ENCODE measurements at regions not wholly inside any gene's neighbourhood (a gene's known extent, or its start where the extent isn't known, plus 50 kb on each side); places are given as distances from the start of the nearest gene placed in this dataset.

- POLR2A ChIA-PET = no interaction called here
- ATAC-seq = no peak
- no peaks in the 10 kb centered on the region for H4K20me1 ChIP-seq (ENCODE audit: insufficient read depth)
Observed at GRCh38 chr1:184911830-184912229, 62.5 kb downstream of the NIBAN1 start.

GRCh38 chr1:184911103-184911745 lies 63.1 kb downstream of the NIBAN1 start:
- H3K9ac ChIP-seq (ENCODE audit: low read length) = no peak overlapping the region
- H3K36me3 ChIP-seq (ENCODE audit: control insufficient read depth in 1 of 2, insufficient read depth in 2 of 2, low read length in 2 of 2) = no peaks in the 10 kb centered on the region
- ATAC-seq (no peak), DNase-seq (ENCODE audit: low read depth, low spot score) (no peak)
- H3K27ac ChIP-seq (ENCODE audit: low read depth, low read length) = no peak overlapping the region
- no peak overlapping the region for H3K4me3 ChIP-seq (replicated peaks in 1 of 2; ENCODE audit: low read depth in 1 of 2, low read length in 2 of 2)
- H2AFZ ChIP-seq (ENCODE audit: low read depth, low read length, poor library complexity, severe bottlenecking) = no peak overlapping the region
- no peak for TF ChIP-seq EGR1 (IDR thresholded peaks at IDR 0.05; ENCODE audit: low read depth)
- TF ChIP-seq SIN3A (IDR thresholded peaks at IDR 0.05; ENCODE audit: low read depth) = no peak
- no peak for TF ChIP-seq REST (IDR thresholded peaks at IDR 0.05; ENCODE audit: low read depth)
- no peak for TF ChIP-seq ZNF274 (IDR thresholded peaks at IDR 0.05; ENCODE audit: low read depth, low read length)
- TF ChIP-seq CBX3 (IDR thresholded peaks at IDR 0.05; ENCODE audit: low read depth) = no peak
- TF ChIP-seq ELF1 (IDR thresholded peaks at IDR 0.05; ENCODE audit: borderline replicate concordance, low read depth) = no peak
- TF ChIP-seq EZH2 (IDR thresholded peaks at IDR 0.05) = no peak
- TF ChIP-seq CTCF (IDR thresholded peaks at IDR 0.05 in 2 of 3, conservative IDR thresholded peaks at IDR 0.05 in 1 of 3; ENCODE audit: borderline replicate concordance in 1 of 3, insufficient read depth in 1 of 3, low read depth in 2 of 3, low read length in 2 of 3) = no peak
- TF ChIP-seq POLR2A (IDR thresholded peaks at IDR 0.05; ENCODE audit: borderline replicate concordance, extremely low read depth, insufficient read depth, insufficient read length) = no peak
- TF ChIP-seq SRF (IDR thresholded peaks at IDR 0.05; ENCODE audit: low read depth) = no peak
- no peak for TF ChIP-seq JUND (IDR thresholded peaks at IDR 0.05)
- ChIA-PET CTCF (no interaction called here), RAD21 (ENCODE audit: low non-redundant PET in 1 of 2, low total read pairs in 2 of 2, uncharacterized antibody in 2 of 2, unreplicated experiment in 2 of 2) (no interaction called here), POLR2A (no interaction called here)
- H3K4me1 ChIP-seq (ENCODE audit: control insufficient read depth in 1 of 2, insufficient read depth in 2 of 2, low read length in 2 of 2) = no peaks in the 10 kb centered on the region
- H3K9me2 ChIP-seq (ENCODE audit: insufficient read depth) = no peaks in the 10 kb centered on the region
- no peak overlapping the region for H3K4me2 ChIP-seq (ENCODE audit: low read length)
- H4K20me1 ChIP-seq (ENCODE audit: insufficient read depth) = no peaks in the 10 kb centered on the region
- no peaks in the 10 kb centered on the region for H3K9me3 ChIP-seq (ENCODE audit: control insufficient read depth in 1 of 2, insufficient read depth in 1 of 2, low read depth in 1 of 2, low read length in 2 of 2)
- H3K79me2 ChIP-seq (ENCODE audit: insufficient read depth, low read length) = no peaks in the 10 kb centered on the region
- no TSS peak for BruUV-seq (replicated peaks)
- H3K27me3 ChIP-seq (ENCODE audit: insufficient read depth, low read length) = no peaks in the 10 kb centered on the region
- intact Hi-C loops (cut with micrococcal nuclease) = no loop called here

More at GRCh38 chr1:184911830-184912229, 62.5 kb downstream of the NIBAN1 start:
- no peaks in the 10 kb centered on the region for H3K36me3 ChIP-seq (ENCODE audit: control insufficient read depth in 1 of 2, insufficient read depth in 2 of 2, low read length in 2 of 2)
- TF ChIP-seq EZH2phosphoT487 (IDR thresholded peaks at IDR 0.05; ENCODE audit: borderline replicate concordance) (no peak), SRF (IDR thresholded peaks at IDR 0.05; ENCODE audit: low read depth) (no peak), RAD21 (IDR thresholded peaks at IDR 0.05; ENCODE audit: low read depth) (no peak), ATF3 (IDR thresholded peaks at IDR 0.05) (no peak), EZH2 (IDR thresholded peaks at IDR 0.05) (no peak), ELF1 (IDR thresholded peaks at IDR 0.05; ENCODE audit: borderline replicate concordance, low read depth) (no peak), ZFX (IDR thresholded peaks at IDR 0.05) (no peak), POLR2A (IDR thresholded peaks at IDR 0.05; ENCODE audit: borderline replicate concordance, extremely low read depth, insufficient read depth, insufficient read length) (no peak), TCF7L2 (IDR thresholded peaks at IDR 0.05; ENCODE audit: borderline replicate concordance, extremely low read depth, insufficient read depth, insufficient read length) (no peak), ZNF274 (IDR thresholded peaks at IDR 0.05; ENCODE audit: low read depth, low read length) (no peak), CEBPB (IDR thresholded peaks at IDR 0.05; ENCODE audit: low read depth) (no peak), EGR1 (IDR thresholded peaks at IDR 0.05; ENCODE audit: low read depth) (no peak)
- no peaks in the 10 kb centered on the region for H3K4me1 ChIP-seq (ENCODE audit: control insufficient read depth in 1 of 2, insufficient read depth in 2 of 2, low read length in 2 of 2)
- H2AFZ ChIP-seq (ENCODE audit: low read depth, low read length, poor library complexity, severe bottlenecking) = no peak overlapping the region
- H3K4me3 ChIP-seq (replicated peaks in 1 of 2; ENCODE audit: low read depth in 1 of 2, low read length in 2 of 2) = no peak overlapping the region
- CTCF ChIA-PET = no interaction called here
- RAD21 ChIA-PET (ENCODE audit: low non-redundant PET in 1 of 2, low total read pairs in 2 of 2, uncharacterized antibody in 2 of 2, unreplicated experiment in 2 of 2) = no interaction called here
- no peaks in the 10 kb centered on the region for H3K9me3 ChIP-seq (ENCODE audit: control insufficient read depth in 1 of 2, insufficient read depth in 1 of 2, low read depth in 1 of 2, low read length in 2 of 2)
- H3K27me3 ChIP-seq (ENCODE audit: insufficient read depth, low read length) = no peaks in the 10 kb centered on the region
- no peak overlapping the region for H3K9ac ChIP-seq (ENCODE audit: low read length)
- DNase-seq (ENCODE audit: low read depth, low spot score) = no peak
- intact Hi-C loops (cut with micrococcal nuclease) = no loop called here
- no peaks in the 10 kb centered on the region for H3K9me2 ChIP-seq (ENCODE audit: insufficient read depth)
- no peaks in the 10 kb centered on the region for H3K79me2 ChIP-seq (ENCODE audit: insufficient read depth, low read length)
- H3K4me2 ChIP-seq (ENCODE audit: low read length) = no peak overlapping the region
- no peak overlapping the region for H3K27ac ChIP-seq (ENCODE audit: low read depth, low read length)
- BruUV-seq (replicated peaks) = no TSS peak
